GM23338 (cell line): ENCODE measurements at regions not wholly inside any gene's neighbourhood (a gene's known extent, or its start where the extent isn't known, plus 50 kb on each side); places are given as distances from the start of the nearest gene placed in this dataset.

Source experiments
- ATAC-seq: fragments of 200-7000 bp; cut with Tn5 transposase; 3 replicates; pipeline ENCODE4 v1.9.1; 2020
- DNase-seq: peaks from one replicate; pipeline ENCODE4 v3.0.0-alpha.2; 2015; ENCODE audit warnings: low spot score
- H2AFZ ChIP-seq: fragments of 200-600 bp; sonication (generic); 2 replicates; pipeline ENCODE4 v1.8.0; 2016; ENCODE audit warnings: antibody characterized with exemption, mild to moderate bottlenecking, moderate library complexity
- H3F3A ChIP-seq: fragments of 200-600 bp; sonication (generic); replicated peaks from 2 replicates; pipeline ENCODE4 v1.8.0; 2017; ENCODE audit warnings: antibody characterized with exemption, mixed run types, low read depth
- H3K27ac ChIP-seq: fragments of 200-600 bp; sonication (generic); 2 replicates; pipeline ENCODE4 v1.6.1; 2016; ENCODE audit warnings: low read depth
- H3K27me3 ChIP-seq: fragments of 200-600 bp; sonication (generic); 2 replicates; pipeline ENCODE4 v1.8.0; 2016; ENCODE audit warnings: mild to moderate bottlenecking, mixed run types, moderate library complexity; ENCODE audit not compliant: insufficient read depth
- H3K36me3 ChIP-seq: fragments of 200-600 bp; sonication (generic); 2 replicates; pipeline ENCODE4 v1.8.0; 2016; ENCODE audit warnings: mild to moderate bottlenecking; ENCODE audit not compliant: insufficient read depth
- H3K4me1 ChIP-seq: fragments of 200-600 bp; sonication (generic); 2 replicates; pipeline ENCODE4 v1.8.0; 2016; ENCODE audit warnings: mild to moderate bottlenecking, moderate library complexity; ENCODE audit not compliant: insufficient read depth
- H3K4me2 ChIP-seq: fragments of 200-600 bp; sonication (generic); 2 replicates; pipeline ENCODE4 v1.7.1; 2017; ENCODE audit warnings: mixed run types
- H3K4me3 ChIP-seq: fragments of 200-600 bp; sonication (generic); 2 replicates; pipeline ENCODE4 v1.6.1; 2016; ENCODE audit warnings: mixed run types
- H3K79me2 ChIP-seq: fragments of 200-600 bp; sonication (generic); replicated peaks from 2 replicates; pipeline ENCODE4 v1.8.0; 2017; ENCODE audit warnings: mild to moderate bottlenecking; ENCODE audit not compliant: insufficient read depth
- H3K9me2 ChIP-seq: fragments of 200-600 bp; sonication (generic); 2 replicates; pipeline ENCODE4 v1.8.0; 2017; ENCODE audit not compliant: insufficient read depth
- H4K20me1 ChIP-seq: fragments of 200-600 bp; sonication (generic); replicated peaks from 2 replicates; pipeline ENCODE4 v1.8.0; 2017; ENCODE audit warnings: mild to moderate bottlenecking; ENCODE audit not compliant: insufficient read depth
- H3K27ac Mint-ChIP-seq: 2 replicates; pipeline ENCODE4 v1.8.0; 2020; ENCODE audit warnings: inconsistent platforms, mild to moderate bottlenecking, moderate library complexity, mixed read lengths
- H3K27me3 Mint-ChIP-seq: 3 replicates; pipeline ENCODE4 v1.8.0; 2022; ENCODE audit warnings: low read depth, mild to moderate bottlenecking, moderate library complexity, mixed read lengths, inconsistent platforms; ENCODE audit not compliant: insufficient read depth, poor library complexity
- H3K36me3 Mint-ChIP-seq: 3 replicates; pipeline ENCODE4 v1.8.0; 2021; ENCODE audit warnings: low read depth, mild to moderate bottlenecking, inconsistent platforms, moderate library complexity, mixed read lengths
- H3K4me1 Mint-ChIP-seq: 3 replicates; pipeline ENCODE4 v1.8.0; 2020; ENCODE audit warnings: mild to moderate bottlenecking, inconsistent platforms, mixed read lengths
- H3K4me3 Mint-ChIP-seq: 3 replicates; pipeline ENCODE4 v1.8.0; 2021; ENCODE audit warnings: moderate library complexity, mild to moderate bottlenecking, inconsistent platforms, mixed read lengths
- H3K9me3 Mint-ChIP-seq: 3 replicates; pipeline ENCODE4 v1.8.0; 2020; ENCODE audit warnings: moderate library complexity, mild to moderate bottlenecking, inconsistent platforms, mixed read lengths
- CTCF ChIP-seq, 2 experiments: fragments of 200-600 bp in 1 of 2; sonication (generic) in 1 of 2; conservative IDR thresholded peaks; 2 replicates each; pipeline versions ENCODE4 v1.5.1 to v1.6.1; 2016 to 2017; ENCODE audit warnings: antibody characterized with exemption in 2 of 2, low read depth in 2 of 2, mild to moderate bottlenecking in 2 of 2, moderate library complexity in 1 of 2
- EZH2 ChIP-seq: fragments of 200-600 bp; sonication (generic); IDR thresholded peaks from one replicate; pipeline ENCODE4 v1.8.0; 2017; ENCODE audit warnings: antibody characterized with exemption, mild to moderate bottlenecking, low read depth; ENCODE audit not compliant: unreplicated experiment
- EZH2phosphoT487 ChIP-seq: fragments of 200-600 bp; sonication (generic); IDR thresholded peaks from one replicate; pipeline ENCODE4 v1.8.1; 2018; ENCODE audit warnings: antibody characterized with exemption; ENCODE audit not compliant: unreplicated experiment
- NANOG ChIP-seq: IDR thresholded peaks from 2 replicates; pipeline ENCODE4 v1.6.1; 2016; ENCODE audit warnings: antibody characterized with exemption, borderline replicate concordance
- STAT1 ChIP-seq: IDR thresholded peaks from one replicate; pipeline ENCODE4 v1.6.1; 2016; ENCODE audit warnings: antibody characterized with exemption; ENCODE audit not compliant: unreplicated experiment
- ZNF331 ChIP-seq: fragments of 250-450 bp; sonication (Bioruptor Pico); IDR thresholded peaks from 2 replicates; pipeline ENCODE4 v1.5.0; 2020; ENCODE audit warnings: low read depth, mild to moderate bottlenecking, moderate library complexity
- ZNF462 ChIP-seq: fragments of 250-450 bp; sonication (Bioruptor Pico); IDR thresholded peaks from 2 replicates; pipeline ENCODE4 v1.5.0; 2020; ENCODE audit warnings: mild to moderate bottlenecking, moderate library complexity

- ATAC-seq, result no peak
- TF ChIP-seq EZH2phosphoT487 (no peak), ZNF331 (CRISPR knock-in tag) (no peak), NANOG (no peak), EZH2 (no peak), CTCF (conservative IDR thresholded peaks at IDR 0.05; ENCODE audit: low read depth in 2 of 2) (no peak), STAT1 (no peak), ZNF462 (CRISPR knock-in tag) (no peak)
- Histone ChIP-seq H3K27me3 (no peaks in the 10 kb centered on the region), H3K4me1 (no peaks in the 10 kb centered on the region), H3F3A (no peaks in the 10 kb centered on the region), H4K20me1 (no peaks in the 10 kb centered on the region), H2AFZ (no peak overlapping the region), H3K4me3 (no peak overlapping the region), H3K36me3 (no peaks in the 10 kb centered on the region), H3K27ac (no peak overlapping the region), H3K79me2 (no peaks in the 10 kb centered on the region), H3K9me2 (no peaks in the 10 kb centered on the region), H3K4me2 (no peak overlapping the region)
- DNase-seq, result no peak
- H3K4me1 Mint-ChIP-seq, result peaks cover 6% of the 10 kb centered on the region
- H3K36me3 Mint-ChIP-seq, result no peaks in the 10 kb centered on the region
- H3K27ac Mint-ChIP-seq, result no peak overlapping the region
- H3K9me3 Mint-ChIP-seq, result no peaks in the 10 kb centered on the region; the same call in 2 of the 3 replicates
- peaks cover 7% of the 10 kb centered on the region for H3K27me3 Mint-ChIP-seq
- H3K4me3 Mint-ChIP-seq, result no peak overlapping the region
These were observed 143.0 kb upstream of the PITX1 start for GRCh38 chr5:135176991-135177390.
